BJ (cell line): ENCODE measurements at regions not wholly inside any gene's neighbourhood (a gene's known extent, or its start where the extent isn't known, plus 50 kb on each side); places are given as distances from the start of the nearest gene placed in this dataset.
A peak's percentile ranks its signal among the peaks of the same experiment; 100 is the strongest.

Experiments used
- CTCF ChIA-PET: fragments of 350-600 bp; formaldehyde crosslinking; extraction: SDS; loops from one replicate; lab custom pipeline; 2021; ENCODE audit warnings: antibody characterized with exemption, inconsistent platforms; lab: Yijun Ruan, JAX
- POLR2A ChIA-PET: fragments of 300-600 bp; sonication (Branson Sonifier 250); formaldehyde crosslinking; extraction: SDS; loops from one replicate; lab custom pipeline; 2021; ENCODE audit warnings: antibody characterized with exemption; lab: Charles Lee
- DNase-seq: peaks from one replicate; pipeline ENCODE4 v3.0.0-alpha.2; 2011; ENCODE audit warnings: low read depth
- H3K27me3 ChIP-seq: 2 replicates; pipeline ENCODE4 v1.6.0; 2011; ENCODE audit warnings: low read length; ENCODE audit not compliant: control insufficient read depth, insufficient read depth
- H3K36me3 ChIP-seq: 2 replicates; pipeline ENCODE4 v1.5.1; 2011; ENCODE audit warnings: low read length; ENCODE audit not compliant: control insufficient read depth, insufficient read depth
- H3K4me3 ChIP-seq: 2 replicates; pipeline ENCODE4 v1.5.1; 2011; ENCODE audit warnings: low read depth, mild to moderate bottlenecking, control low read depth, low read length
- TF ChIP-seq, protein P1 (sequence below): IDR thresholded peaks from 2 replicates; pipeline ENCODE4 v1.5.1; 2011; ENCODE audit warnings: low read depth, mild to moderate bottlenecking, control low read depth, inconsistent platforms, low read length, moderate library complexity; ENCODE audit not compliant: insufficient read depth

DNA sequence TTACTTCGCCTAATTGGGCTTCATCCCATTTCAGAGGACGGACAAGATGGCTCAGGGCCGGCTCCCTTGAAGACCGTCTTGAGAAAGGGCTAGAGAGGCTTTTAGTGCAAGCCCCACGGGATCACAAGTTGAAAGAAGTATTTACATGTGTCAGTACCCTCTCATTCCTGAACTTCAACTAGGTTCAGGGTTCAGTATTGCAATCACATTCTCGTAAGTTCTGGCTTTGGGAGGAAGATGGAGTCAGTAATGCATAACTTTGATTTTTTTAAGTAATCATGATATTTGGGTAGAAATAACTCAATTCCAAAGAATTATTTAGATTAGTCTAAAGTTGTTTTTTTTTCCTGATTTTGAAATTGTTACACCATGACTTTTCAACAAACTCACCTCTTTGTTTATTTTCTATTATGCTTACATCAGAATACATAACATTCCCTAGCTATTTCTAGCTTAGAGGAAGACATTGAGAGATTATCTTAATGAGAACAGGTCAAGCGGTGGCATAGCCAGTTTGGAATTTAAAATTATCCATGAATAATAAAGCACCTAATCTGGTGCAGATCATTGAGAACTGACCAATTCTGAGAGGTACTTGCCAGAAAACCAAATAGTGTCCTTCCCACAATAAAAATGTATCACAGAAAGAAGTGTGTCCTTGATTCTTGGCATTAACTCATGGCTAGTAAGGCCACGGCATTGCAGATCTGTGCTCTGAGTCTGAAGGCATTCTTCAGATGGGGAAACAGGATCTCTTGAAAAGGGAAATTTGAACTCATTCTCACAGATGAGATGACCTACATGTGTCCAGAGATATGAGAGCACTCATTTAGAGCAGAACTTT is 92.1 kb upstream of the BLID start:
- Histone ChIP-seq H3K4me3 (no peak overlapping the region), H3K27me3 (no peaks in the 10 kb centered on the region), H3K36me3 (no peaks in the 10 kb centered on the region)
- DNase-seq, result no peak
- POLR2A ChIA-PET, result interaction anchor here (0.6 to 1.0 kb wide), 3 partner anchors 108 to 379 kb away, joined by 3 read pairs; no protein-coding TSS in a partner anchor
- TF ChIP-seq, protein P1, sequence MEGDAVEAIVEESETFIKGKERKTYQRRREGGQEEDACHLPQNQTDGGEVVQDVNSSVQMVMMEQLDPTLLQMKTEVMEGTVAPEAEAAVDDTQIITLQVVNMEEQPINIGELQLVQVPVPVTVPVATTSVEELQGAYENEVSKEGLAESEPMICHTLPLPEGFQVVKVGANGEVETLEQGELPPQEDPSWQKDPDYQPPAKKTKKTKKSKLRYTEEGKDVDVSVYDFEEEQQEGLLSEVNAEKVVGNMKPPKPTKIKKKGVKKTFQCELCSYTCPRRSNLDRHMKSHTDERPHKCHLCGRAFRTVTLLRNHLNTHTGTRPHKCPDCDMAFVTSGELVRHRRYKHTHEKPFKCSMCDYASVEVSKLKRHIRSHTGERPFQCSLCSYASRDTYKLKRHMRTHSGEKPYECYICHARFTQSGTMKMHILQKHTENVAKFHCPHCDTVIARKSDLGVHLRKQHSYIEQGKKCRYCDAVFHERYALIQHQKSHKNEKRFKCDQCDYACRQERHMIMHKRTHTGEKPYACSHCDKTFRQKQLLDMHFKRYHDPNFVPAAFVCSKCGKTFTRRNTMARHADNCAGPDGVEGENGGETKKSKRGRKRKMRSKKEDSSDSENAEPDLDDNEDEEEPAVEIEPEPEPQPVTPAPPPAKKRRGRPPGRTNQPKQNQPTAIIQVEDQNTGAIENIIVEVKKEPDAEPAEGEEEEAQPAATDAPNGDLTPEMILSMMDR, result no peak
- CTCF ChIA-PET, result no interaction called here

DNA sequence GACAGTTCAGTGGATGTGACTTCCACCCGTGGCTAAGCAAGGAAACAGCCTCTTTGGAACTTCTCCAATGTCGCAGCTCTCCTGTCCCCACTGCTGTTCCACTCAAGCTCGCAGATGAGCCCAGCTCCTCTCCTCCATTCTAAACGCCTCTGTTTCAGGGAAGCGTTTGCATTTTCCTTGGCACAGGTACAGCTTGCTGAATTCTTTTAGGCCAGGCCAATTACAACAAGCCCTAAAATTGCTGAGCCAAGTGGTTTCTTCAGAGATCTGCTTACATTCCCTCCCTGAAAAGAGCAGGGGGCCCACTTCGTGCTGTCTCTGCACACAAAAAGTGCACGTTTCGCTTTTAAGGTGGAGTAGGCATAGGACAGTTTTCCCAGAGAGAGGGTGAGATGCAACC is 91.5 kb upstream of the BLID start:
- CTCF ChIA-PET, result interaction anchor here (1.2 kb wide), 1 partner anchor 8 kb away, joined by 5 read pairs; no protein-coding TSS in a partner anchor
- TF ChIP-seq, protein P1, result no peak
- Histone ChIP-seq H3K4me3 (peak overlapping the region; percentile 21), H3K36me3 (no peaks in the 10 kb centered on the region), H3K27me3 (no peaks in the 10 kb centered on the region)
- DNase-seq, result no peak
- POLR2A ChIA-PET, result interaction anchor here (0.6 to 1.0 kb wide), 2 partner anchors 133 to 378 kb away, joined by 3 read pairs; no protein-coding TSS in a partner anchor

DNA sequence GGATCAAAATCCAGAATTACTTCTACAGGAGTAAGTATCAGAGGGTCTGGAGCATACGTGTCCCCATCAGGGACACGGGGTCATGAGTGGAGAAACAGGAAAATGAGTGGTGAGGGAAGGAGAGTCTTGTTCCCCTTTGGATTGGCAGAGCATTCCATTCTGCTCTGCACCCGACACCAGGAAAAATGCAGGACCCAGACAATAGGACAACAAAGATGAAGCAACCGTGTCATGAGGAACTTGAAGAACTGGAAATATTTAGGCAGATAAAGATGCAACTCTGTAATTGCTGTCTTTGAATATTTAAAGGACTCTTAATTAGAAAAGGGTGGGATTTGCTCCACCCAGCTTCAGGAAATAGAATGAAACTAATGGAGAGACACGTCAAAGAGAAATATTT is 89.0 kb upstream of the BLID start:
- ChIA-PET CTCF (interaction anchor here (1.4 to 4.9 kb wide), 6 partner anchors 9 to 550 kb away, joined by 4 to 31 read pairs (median 16); no protein-coding TSS in a partner anchor), POLR2A (no interaction called here)
- Histone ChIP-seq H3K27me3 (no peaks in the 10 kb centered on the region), H3K36me3 (no peaks in the 10 kb centered on the region), H3K4me3 (no peak overlapping the region)
- DNase-seq, result no peak
- TF ChIP-seq, protein P1, result no peak

DNA sequence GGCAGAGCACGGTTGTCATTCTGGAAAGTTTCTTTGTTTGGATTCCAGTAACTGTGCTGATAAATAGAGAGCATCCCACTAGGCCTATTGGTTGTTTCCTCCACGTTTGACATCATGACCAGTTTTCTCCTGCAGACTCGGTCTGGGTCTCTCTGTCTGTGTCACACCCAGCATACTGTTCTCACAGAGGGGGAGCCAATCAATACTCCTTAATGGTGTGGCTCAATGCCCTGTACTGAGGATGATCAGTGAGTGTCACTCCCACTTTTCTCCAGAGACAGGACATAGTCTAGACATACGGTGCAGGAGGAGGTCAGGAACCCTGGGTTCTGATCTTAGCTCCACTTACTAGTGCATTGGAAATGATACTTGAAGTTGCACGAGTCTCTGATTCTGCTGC is 88.2 kb upstream of the BLID start:
- ChIA-PET CTCF (interaction anchor here (0.9 to 4.9 kb wide), 17 partner anchors 10 to 553 kb away, joined by 3 to 31 read pairs (median 8); partner anchors contain the start of gene BLID), POLR2A (no interaction called here)
- H3K36me3 ChIP-seq, result no peaks in the 10 kb centered on the region
- H3K4me3 ChIP-seq, result no peak overlapping the region
- no peak for DNase-seq
- H3K27me3 ChIP-seq, result no peaks in the 10 kb centered on the region
- TF ChIP-seq, protein P1, result no peak

DNA sequence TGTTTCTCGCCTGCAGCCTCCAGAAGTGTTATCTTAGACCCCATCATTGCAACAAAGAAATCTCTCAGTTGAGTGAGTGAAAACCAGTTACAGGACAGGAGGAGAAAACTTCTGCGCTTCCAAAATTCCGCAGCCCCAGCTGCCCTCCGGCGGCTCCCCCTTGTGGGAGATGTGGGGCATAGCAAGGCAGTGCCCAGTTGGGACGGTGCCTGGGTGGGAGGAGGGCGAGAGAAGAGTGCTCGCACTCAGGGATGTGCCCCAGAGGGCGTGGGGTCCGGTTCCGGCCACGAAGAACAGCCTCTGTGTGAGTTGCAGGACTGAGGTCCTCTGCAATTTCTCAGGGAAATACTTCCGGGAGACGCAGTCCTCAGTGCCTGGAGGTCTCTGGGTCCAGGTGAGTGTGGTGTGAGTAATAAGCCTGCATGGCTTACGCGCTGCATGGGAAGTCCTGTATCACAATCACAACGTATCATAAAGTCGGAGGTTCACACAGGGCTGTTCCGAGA is 87.0 kb upstream of the BLID start:
- ChIA-PET CTCF (interaction anchor here (0.7 to 4.9 kb wide), 28 partner anchors 9 to 554 kb away, joined by 3 to 31 read pairs (median 5); partner anchors contain the start of gene BLID), POLR2A (interaction anchor here (0.9 to 1.5 kb wide), 2 partner anchors 37 to 102 kb away, joined by 6 to 12 read pairs; no protein-coding TSS in a partner anchor)
- no peaks in the 10 kb centered on the region for H3K27me3 ChIP-seq
- no peak for DNase-seq
- H3K36me3 ChIP-seq, result no peaks in the 10 kb centered on the region
- TF ChIP-seq, protein P1, result peak; percentile 99
- peak overlapping the region; percentile 51 for H3K4me3 ChIP-seq
